Neuronal stem cell (in vitro differentiated cells): ENCODE measurements at regions not wholly inside any gene's neighbourhood (a gene's known extent, or its start where the extent isn't known, plus 50 kb on each side); places are given as distances from the start of the nearest gene placed in this dataset.

Experiments
- DNase-seq: peaks from one replicate; pipeline ENCODE4 v3.0.0-alpha.2; 2013; ENCODE audit warnings: low spot score
- H2AFZ ChIP-seq: one replicate; pipeline ENCODE4 v1.6.1; 2013; ENCODE audit warnings: mild to moderate bottlenecking, low read length, inconsistent platforms
- H2AK5ac ChIP-seq: 2 replicates; pipeline ENCODE4 v1.6.1; 2013; ENCODE audit warnings: low read depth, mild to moderate bottlenecking, inconsistent platforms, low read length, moderate library complexity, mixed read lengths
- H2BK120ac ChIP-seq: 2 replicates; pipeline ENCODE4 v1.6.1; 2013; ENCODE audit warnings: low read depth, mild to moderate bottlenecking, inconsistent platforms, low read length, moderate library complexity, mixed read lengths
- H2BK12ac ChIP-seq: one replicate; pipeline ENCODE4 v1.6.1; 2013; ENCODE audit warnings: low read length, inconsistent platforms
- H2BK15ac ChIP-seq: 2 replicates; pipeline ENCODE4 v1.6.1; 2013; ENCODE audit warnings: mild to moderate bottlenecking, low read length, inconsistent platforms, mixed read lengths
- H2BK5ac ChIP-seq: one replicate; pipeline ENCODE4 v1.6.1; 2013; ENCODE audit warnings: inconsistent platforms, mild to moderate bottlenecking, low read length, moderate library complexity
- H3K14ac ChIP-seq: one replicate; pipeline ENCODE4 v1.6.1; 2013; ENCODE audit warnings: low read length, inconsistent platforms
- H3K18ac ChIP-seq: 2 replicates; pipeline ENCODE4 v1.6.1; 2013; ENCODE audit warnings: low read length, inconsistent platforms
- H3K23ac ChIP-seq: 2 replicates; pipeline ENCODE4 v1.6.1; 2013; ENCODE audit warnings: low read depth, mild to moderate bottlenecking, mixed read lengths, low read length, inconsistent platforms; ENCODE audit not compliant: poor library complexity
- H3K27ac ChIP-seq: replicated peaks from 3 replicates; pipeline ENCODE4 v1.5.1; 2013; ENCODE audit warnings: low read length, inconsistent platforms
- H3K27me3 ChIP-seq, 3 experiments: 2 replicates each; pipeline ENCODE4 v1.6.1; 2013; ENCODE audit warnings: low read length in 3 of 3, mild to moderate bottlenecking in 2 of 3, inconsistent platforms in 1 of 3, low read depth in 1 of 3, mixed read lengths in 1 of 3, moderate library complexity in 1 of 3; ENCODE audit not compliant: control insufficient read depth in 3 of 3, insufficient read depth in 3 of 3
- H3K36me3 ChIP-seq, 2 donors: replicated peaks in 1 of 2; 2 replicates each; pipeline ENCODE4 v1.6.1; 2013; ENCODE audit warnings: low read length in 2 of 2; ENCODE audit not compliant: control insufficient read depth in 2 of 2, insufficient read depth in 2 of 2
- H3K4ac ChIP-seq: 2 replicates; pipeline ENCODE4 v1.6.1; 2013; ENCODE audit warnings: inconsistent platforms, mild to moderate bottlenecking, low read length, moderate library complexity
- H3K4me1 ChIP-seq, 2 donors: 1 replicate in 1 of 2; 2 replicates in 1 of 2; pipeline ENCODE4 v1.6.1; 2013; ENCODE audit warnings: low read length in 2 of 2, low read depth in 1 of 2; ENCODE audit not compliant: control insufficient read depth in 2 of 2, insufficient read depth in 1 of 2
- H3K4me2 ChIP-seq: one replicate; pipeline ENCODE4 v1.6.1; 2013; ENCODE audit warnings: mild to moderate bottlenecking, low read length, inconsistent platforms; ENCODE audit not compliant: insufficient read depth, poor library complexity, severe bottlenecking
- H3K4me3 ChIP-seq, 2 donors: 2 replicates each; pipeline ENCODE4 v1.5.1; 2013; ENCODE audit warnings: low read length in 2 of 2, mild to moderate bottlenecking in 2 of 2, inconsistent platforms in 1 of 2, moderate library complexity in 1 of 2
- H3K79me1 ChIP-seq: one replicate; pipeline ENCODE4 v1.6.1; 2013; ENCODE audit warnings: low read depth, mild to moderate bottlenecking, inconsistent platforms, low read length, moderate library complexity
- H3K9ac ChIP-seq: one replicate; pipeline ENCODE4 v1.6.1; 2013; ENCODE audit warnings: mild to moderate bottlenecking, low read depth, low read length, inconsistent platforms; ENCODE audit not compliant: poor library complexity
- H3K9me3 ChIP-seq, 2 donors: replicated peaks in 1 of 2; 2 replicates each; pipeline versions ENCODE3 to v1.6.1; 2013; ENCODE audit warnings: low read length in 2 of 2, mild to moderate bottlenecking in 2 of 2, inconsistent platforms in 1 of 2, low read depth in 1 of 2, mixed read lengths in 1 of 2, moderate library complexity in 1 of 2; ENCODE audit not compliant: control insufficient read depth in 2 of 2, insufficient read depth in 1 of 2
- H4K8ac ChIP-seq: one replicate; pipeline ENCODE4 v1.6.1; 2013; ENCODE audit warnings: low read depth, mild to moderate bottlenecking, inconsistent platforms, low read length, moderate library complexity
- H4K91ac ChIP-seq: one replicate; pipeline ENCODE4 v1.6.1; 2013; ENCODE audit warnings: low read length, low read depth, mild to moderate bottlenecking, inconsistent platforms; ENCODE audit not compliant: poor library complexity
- WGBS, 2 donors: extraction: QIAGEN DNeasy Blood & Tissue Kit; methylation state at CpG; one replicate each; pipeline ENCODE4 v1.1.7; 2013; ENCODE audit warnings: missing lambda C conversion rate in 2 of 2, mixed read lengths in 1 of 2; ENCODE audit not compliant: insufficient read length in 2 of 2, insufficient replicate concordance in 1 of 2; ENCODE audit errors: extremely low coverage in 2 of 2; 5-methylcytosine and 5-hydroxymethylcytosine counted together

DNA sequence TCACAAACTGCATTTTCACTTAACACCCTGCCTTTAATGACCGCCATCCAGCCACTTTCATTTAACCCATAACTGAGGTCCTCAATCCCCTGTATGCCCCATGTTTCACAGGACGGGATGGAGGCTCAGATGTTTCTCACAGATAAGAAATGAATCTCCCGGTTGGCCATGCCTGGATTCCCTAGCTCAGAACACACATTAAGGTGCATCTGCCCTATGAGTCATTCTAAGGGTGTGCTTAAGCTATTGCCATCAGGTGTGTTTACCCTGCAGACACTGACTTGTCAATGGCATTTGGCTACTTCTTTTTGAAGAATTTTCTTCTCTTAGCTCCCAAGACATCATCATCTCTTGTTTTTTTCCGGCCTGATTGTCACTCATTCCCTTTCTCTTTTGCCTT, 222.6 kb upstream of the SMIM31 start:
- no peak overlapping the region for H3K14ac ChIP-seq
- no peak overlapping the region for H3K4me3 ChIP-seq
- H2BK15ac ChIP-seq, result peak overlapping the region; percentile 1
- H3K27me3 ChIP-seq, result no peaks in the 10 kb centered on the region
- H3K9me3 ChIP-seq, result peaks cover 0 to 7% of the 10 kb centered on the region in 2 donors
- H3K27ac ChIP-seq, result no peak overlapping the region
- no peak overlapping the region for H3K9ac ChIP-seq
- no peak overlapping the region for H2BK120ac ChIP-seq
- no peak overlapping the region for H3K4ac ChIP-seq
- no peak overlapping the region for H3K18ac ChIP-seq
- H2BK12ac ChIP-seq, result peak overlapping the region; percentile 30
- H2AFZ ChIP-seq, result no peak overlapping the region
- no peaks in the 10 kb centered on the region for H3K79me1 ChIP-seq
- peaks cover 4 to 5% of the 10 kb centered on the region in 2 donors for H3K4me1 ChIP-seq
- H4K8ac ChIP-seq, result no peak overlapping the region
- WGBS, 2 donors, result no CpG with 5 or more reads among the region's 4 CpGs
- H2AK5ac ChIP-seq, result peak overlapping the region; percentile 36
- no peak overlapping the region for H4K91ac ChIP-seq
- no peak for DNase-seq
- H2BK5ac ChIP-seq, result no peak overlapping the region
- H3K23ac ChIP-seq, result no peak overlapping the region
- no peak overlapping the region for H3K4me2 ChIP-seq
- no peaks in the 10 kb centered on the region for H3K36me3 ChIP-seq

DNA sequence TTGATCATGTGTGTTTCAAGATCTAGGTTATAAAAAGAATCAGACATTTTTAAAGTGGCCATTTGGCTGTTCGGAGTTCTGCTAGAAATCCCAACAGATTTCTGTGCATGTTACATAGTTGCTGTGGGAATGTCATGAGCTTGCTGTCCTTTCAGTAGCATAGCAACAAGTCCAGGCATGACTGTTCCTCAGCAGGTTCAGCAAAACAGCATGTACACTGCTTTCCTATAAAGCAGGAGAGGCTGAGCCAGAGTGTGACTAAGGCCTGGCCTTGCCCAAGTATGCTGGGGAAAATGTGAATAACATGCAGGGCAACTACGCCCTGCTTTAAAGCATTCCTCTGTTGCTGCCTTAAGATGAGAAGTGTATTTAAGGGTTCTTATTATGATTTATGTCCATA, 217.1 kb upstream of the SMIM31 start:
- no peak overlapping the region for H4K8ac ChIP-seq
- H3K9ac ChIP-seq, result no peak overlapping the region
- no peak overlapping the region for H2BK15ac ChIP-seq
- H3K4ac ChIP-seq, result no peak overlapping the region
- peaks cover 7 to 11% of the 10 kb centered on the region in 2 donors for H3K4me1 ChIP-seq
- H2BK5ac ChIP-seq, result no peak overlapping the region
- no peaks in the 10 kb centered on the region for H3K79me1 ChIP-seq
- peak overlapping the region; percentile 57 for H2AFZ ChIP-seq
- H4K91ac ChIP-seq, result no peak overlapping the region
- peaks cover 8 to 10% of the 10 kb centered on the region in 2 donors for H3K9me3 ChIP-seq
- no CpG with 5 or more reads among the region's 2 CpGs for WGBS, 2 donors
- no peak overlapping the region for H3K18ac ChIP-seq
- no peak overlapping the region for H3K27ac ChIP-seq
- no peak overlapping the region for H2BK12ac ChIP-seq
- no peak overlapping the region for H2BK120ac ChIP-seq
- H3K14ac ChIP-seq, result no peak overlapping the region
- DNase-seq, result no peak
- H3K4me2 ChIP-seq, result no peak overlapping the region
- no peaks in the 10 kb centered on the region for H3K27me3 ChIP-seq
- no peak overlapping the region for H3K4me3 ChIP-seq
- H3K23ac ChIP-seq, result no peak overlapping the region
- no peak overlapping the region for H2AK5ac ChIP-seq
- H3K36me3 ChIP-seq, result peaks cover 0 to 2% of the 10 kb centered on the region in 2 donors

GRCh38 chr4:164538097-164538496, 215.8 kb upstream of the SMIM31 start:
- H3K36me3 ChIP-seq, result peaks cover 0 to 2% of the 10 kb centered on the region in 2 donors
- WGBS, 2 donors, result no CpG with 5 or more reads among the region's 4 CpGs
- H4K91ac ChIP-seq, result no peak overlapping the region
- DNase-seq, result no peak
- no peak overlapping the region for H2BK12ac ChIP-seq
- H3K4me3 ChIP-seq, result no peak overlapping the region
- no peak overlapping the region for H3K9ac ChIP-seq
- H3K4me1 ChIP-seq, result peaks cover 7 to 11% of the 10 kb centered on the region in 2 donors
- no peak overlapping the region for H3K23ac ChIP-seq
- H3K9me3 ChIP-seq, result peaks cover 8 to 10% of the 10 kb centered on the region in 2 donors
- H2BK120ac ChIP-seq, result no peak overlapping the region
- H2BK5ac ChIP-seq, result no peak overlapping the region
- no peaks in the 10 kb centered on the region for H3K79me1 ChIP-seq
- H4K8ac ChIP-seq, result no peak overlapping the region
- H2AK5ac ChIP-seq, result no peak overlapping the region
- H3K27ac ChIP-seq, result no peak overlapping the region
- no peak overlapping the region for H2AFZ ChIP-seq
- no peaks in the 10 kb centered on the region for H3K27me3 ChIP-seq
- H2BK15ac ChIP-seq, result no peak overlapping the region
- H3K4ac ChIP-seq, result no peak overlapping the region
- H3K14ac ChIP-seq, result no peak overlapping the region
- no peak overlapping the region for H3K4me2 ChIP-seq
- H3K18ac ChIP-seq, result no peak overlapping the region

- Histone ChIP-seq H3K27me3 (no peaks in the 10 kb centered on the region), H3K27ac (no peak overlapping the region)
- no CpG with 5 or more reads among the region's 2 CpGs for WGBS, 2 donors
These were observed 212.9 kb upstream of the SMIM31 start for GRCh38 chr4:164540987-164541386.

More at GRCh38 chr4:164540987-164541386, 212.9 kb upstream of the SMIM31 start:
- no peak overlapping the region for H2AFZ ChIP-seq
- no peak overlapping the region for H2AK5ac ChIP-seq
- H3K4me1 ChIP-seq, result peaks cover 7% of the 10 kb centered on the region in 2 donors
- H4K91ac ChIP-seq, result no peak overlapping the region
- H2BK120ac ChIP-seq, result no peak overlapping the region
- H2BK12ac ChIP-seq, result no peak overlapping the region
- no peaks in the 10 kb centered on the region for H3K79me1 ChIP-seq
- no peak overlapping the region for H2BK15ac ChIP-seq
- no peak overlapping the region for H3K9ac ChIP-seq
- H3K9me3 ChIP-seq, result peaks cover 8 to 10% of the 10 kb centered on the region in 2 donors
- H3K18ac ChIP-seq, result no peak overlapping the region
- no peak overlapping the region for H3K23ac ChIP-seq
- peaks cover 0 to 2% of the 10 kb centered on the region in 2 donors for H3K36me3 ChIP-seq
- no peak overlapping the region for H4K8ac ChIP-seq
- no peak overlapping the region for H3K14ac ChIP-seq
- H2BK5ac ChIP-seq, result no peak overlapping the region
- no peak for DNase-seq
- no peak overlapping the region for H3K4me2 ChIP-seq
- H3K4ac ChIP-seq, result no peak overlapping the region
- no peak overlapping the region for H3K4me3 ChIP-seq
